Thymus (tissue), 11 donors: ENCODE measurements at regions not wholly inside any gene's neighbourhood (a gene's known extent, or its start where the extent isn't known, plus 50 kb on each side); places are given as distances from the start of the nearest gene placed in this dataset.

Source experiments
- DNase-seq, 9 donors: peaks; one replicate each; pipeline ENCODE4 v3.0.0-alpha.2; 2013; ENCODE audit warnings: low spot score in 9 of 9, low read depth in 6 of 9, missing footprints in 1 of 9
- H3K27ac ChIP-seq, 2 donors: one replicate each; pipeline ENCODE4 v1.5.1; 2013; ENCODE audit warnings: control low read depth in 1 of 2, low read depth in 1 of 2, low read length in 1 of 2, mild to moderate bottlenecking in 1 of 2, moderate library complexity in 1 of 2
- H3K27me3 ChIP-seq, 2 donors: one replicate each; pipeline ENCODE4 v1.5.1; 2013; ENCODE audit warnings: low read length in 1 of 2; ENCODE audit not compliant: control insufficient read depth in 2 of 2, insufficient read depth in 1 of 2
- H3K36me3 ChIP-seq, 2 donors: one replicate each; pipeline ENCODE4 v1.5.1; 2013; ENCODE audit warnings: low read length in 1 of 2, mild to moderate bottlenecking in 1 of 2, moderate library complexity in 1 of 2; ENCODE audit not compliant: control insufficient read depth in 2 of 2, insufficient read depth in 2 of 2
- H3K4me1 ChIP-seq, 2 donors: one replicate each; pipeline ENCODE4 v1.5.1; 2013; ENCODE audit warnings: low read length in 2 of 2; ENCODE audit not compliant: control insufficient read depth in 2 of 2, insufficient read depth in 2 of 2
- H3K4me3 ChIP-seq, 2 donors: one replicate each; pipeline ENCODE4 v1.5.1; 2013; ENCODE audit warnings: low read length in 2 of 2, control low read depth in 1 of 2, mild to moderate bottlenecking in 1 of 2
- H3K9me3 ChIP-seq, 2 donors: one replicate each; pipeline ENCODE4 v1.5.1; 2013; ENCODE audit warnings: low read length in 1 of 2, mild to moderate bottlenecking in 1 of 2; ENCODE audit not compliant: control insufficient read depth in 2 of 2, insufficient read depth in 1 of 2
- WGBS: extraction: QIAGEN DNeasy Blood & Tissue Kit; methylation state at CpG from one replicate; pipeline ENCODE4 v1.1.7; 2013; 5-methylcytosine and 5-hydroxymethylcytosine counted together
- donor health status: healthy.

DNA sequence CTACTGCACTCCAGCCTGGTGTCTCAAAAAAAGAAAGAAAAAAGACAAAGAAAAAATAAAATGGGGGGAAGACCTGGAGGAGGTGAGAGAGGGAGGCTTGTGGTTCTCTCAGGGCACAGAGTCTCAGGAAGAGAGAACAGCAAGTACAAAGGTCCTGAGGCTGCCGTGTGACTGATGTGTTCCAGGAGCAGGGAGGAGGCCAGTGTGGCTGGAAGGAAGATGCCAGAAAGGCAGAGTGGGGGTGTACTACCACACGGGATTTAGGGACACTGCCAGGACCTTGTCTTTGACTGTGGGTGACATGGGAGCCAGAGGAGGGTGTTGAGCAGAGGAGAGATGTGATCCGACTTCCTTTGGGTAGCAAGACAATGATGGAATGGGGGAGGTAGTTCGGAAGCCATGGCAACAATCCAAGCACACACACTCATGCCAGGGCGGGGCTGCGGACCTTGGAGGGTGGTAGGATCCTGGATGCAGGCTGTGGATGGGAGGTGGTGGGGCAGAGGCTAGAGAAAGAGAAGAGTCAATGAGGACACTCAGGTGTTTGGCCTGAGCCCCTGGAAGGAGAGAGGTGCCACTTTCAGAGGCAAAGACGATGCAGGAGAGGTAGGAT is 136.4 kb upstream of the PTPN1 start:
- DNase-seq: no peak
- H3K4me1 ChIP-seq: peaks cover 0 to 3% of the 10 kb centered on the region in 2 donors
- no peaks in the 10 kb centered on the region for H3K27me3 ChIP-seq
- WGBS: 94% methylated on average over 7 of the region's 7 CpGs
- no peak overlapping the region for H3K4me3 ChIP-seq
- H3K9me3 ChIP-seq: no peaks in the 10 kb centered on the region
- H3K27ac ChIP-seq: no peak overlapping the region
- H3K36me3 ChIP-seq: no peaks in the 10 kb centered on the region

DNA sequence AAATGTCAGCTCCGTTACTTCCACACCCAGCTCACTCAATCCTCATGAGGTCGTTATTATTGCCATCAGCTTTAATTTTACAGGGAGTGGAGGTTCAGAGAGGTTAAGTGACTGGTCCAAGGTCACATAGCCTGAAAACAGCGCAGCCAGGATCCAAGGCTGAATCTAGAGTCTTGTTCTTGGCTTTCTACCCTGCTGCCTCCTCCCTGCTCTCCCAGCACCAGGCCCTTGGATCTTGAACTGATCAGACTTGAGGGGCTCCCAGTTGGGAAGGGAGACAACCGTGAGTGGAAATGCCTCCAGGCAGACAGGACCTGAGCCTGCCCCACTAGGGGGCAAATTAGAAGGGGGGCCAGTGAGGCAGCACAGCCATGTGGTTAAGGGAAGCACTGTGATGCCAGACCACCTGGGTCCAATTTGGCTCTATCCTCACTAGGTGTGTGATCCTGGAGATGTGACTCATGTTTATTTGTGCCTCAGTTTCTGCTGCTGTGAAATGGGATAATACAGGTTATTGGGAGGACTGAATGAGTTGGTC is 135.6 kb upstream of the PTPN1 start:
- 95% methylated on average over 4 of the region's 4 CpGs for WGBS
- Histone ChIP-seq H3K9me3 (no peaks in the 10 kb centered on the region), H3K27ac (no peak overlapping the region), H3K27me3 (no peaks in the 10 kb centered on the region), H3K4me3 (no peak overlapping the region), H3K36me3 (no peaks in the 10 kb centered on the region), H3K4me1 (peaks cover 0 to 8% of the 10 kb centered on the region in 2 donors)
- DNase-seq: no peak

DNA sequence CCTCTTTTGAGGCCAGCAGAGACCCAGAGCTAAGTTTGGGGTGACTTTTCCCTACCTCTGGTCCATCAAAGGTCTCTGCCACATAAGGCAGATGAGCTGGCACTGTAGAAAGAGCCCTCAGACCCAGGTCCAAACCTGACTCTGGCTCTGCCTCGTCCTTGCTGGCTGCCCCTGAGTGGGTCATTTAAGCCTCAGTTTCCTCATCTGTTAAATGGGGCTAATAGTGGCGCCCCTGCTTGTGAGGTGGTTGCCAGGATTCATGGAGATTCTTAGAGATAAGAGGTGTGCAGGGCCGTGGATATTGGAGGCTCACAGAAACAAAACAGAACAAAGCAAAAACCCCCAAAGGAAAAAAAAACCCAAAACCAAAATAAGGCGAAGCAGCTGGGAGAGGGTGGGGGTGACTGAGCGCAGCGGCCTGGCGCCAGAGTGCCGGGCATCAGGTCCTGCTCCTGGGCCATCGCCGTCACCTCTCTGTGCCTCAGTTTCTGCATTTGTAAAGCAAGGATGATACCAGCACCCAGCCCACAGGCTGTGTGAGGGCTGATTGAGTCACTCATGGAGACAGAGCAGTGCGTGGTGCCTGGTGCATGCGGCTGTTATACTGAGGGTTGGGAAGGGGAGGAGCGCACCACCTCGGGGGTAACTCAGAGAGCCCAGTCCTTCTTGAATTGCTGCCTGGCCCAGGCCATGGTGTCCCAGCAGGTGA is 133.8 kb upstream of the PTPN1 start:
- no peak overlapping the region for H3K27ac ChIP-seq
- H3K4me1 ChIP-seq: peaks cover 0 to 8% of the 10 kb centered on the region in 2 donors
- no peak overlapping the region for H3K4me3 ChIP-seq
- 79% methylated on average over 14 of the region's 14 CpGs for WGBS
- H3K27me3 ChIP-seq: no peaks in the 10 kb centered on the region
- no peaks in the 10 kb centered on the region for H3K9me3 ChIP-seq
- no peaks in the 10 kb centered on the region for H3K36me3 ChIP-seq
- DNase-seq: no peak

DNA sequence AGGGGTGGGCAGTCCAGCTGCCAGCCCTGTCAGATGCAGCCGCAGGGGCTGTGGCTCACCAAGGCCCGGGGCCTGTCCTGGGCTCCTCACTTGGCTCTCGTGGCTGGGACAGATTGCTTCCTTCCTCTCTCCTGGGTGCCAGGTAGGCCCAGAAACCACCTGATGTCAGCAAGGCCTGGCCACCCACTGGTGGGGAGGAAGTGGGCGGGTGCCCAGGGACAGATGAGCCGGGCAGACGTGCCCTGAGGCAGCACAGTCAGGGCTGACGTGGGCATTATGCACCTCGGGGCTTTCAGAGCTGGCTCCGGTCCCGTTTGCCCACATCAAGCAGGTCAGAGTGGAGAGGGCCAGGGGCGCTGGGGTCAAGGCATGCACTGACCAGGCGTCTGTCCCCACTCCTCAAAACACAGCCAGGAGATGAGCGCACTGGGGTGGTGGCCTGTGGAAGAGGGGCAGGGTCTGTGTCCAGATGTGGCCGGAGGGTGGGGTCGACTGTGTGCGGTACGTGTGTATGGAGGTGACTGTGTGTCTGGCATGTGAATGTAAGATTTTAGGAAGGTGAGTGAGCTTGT is 133.2 kb upstream of the PTPN1 start:
- Histone ChIP-seq H3K36me3 (no peaks in the 10 kb centered on the region), H3K27ac (no peak overlapping the region), H3K4me1 (peaks cover 5 to 14% of the 10 kb centered on the region in 2 donors), H3K27me3 (no peaks in the 10 kb centered on the region), H3K4me3 (no peak overlapping the region), H3K9me3 (no peaks in the 10 kb centered on the region)
- 67% methylated on average over 17 of the region's 17 CpGs for WGBS
- DNase-seq: no peak

DNA sequence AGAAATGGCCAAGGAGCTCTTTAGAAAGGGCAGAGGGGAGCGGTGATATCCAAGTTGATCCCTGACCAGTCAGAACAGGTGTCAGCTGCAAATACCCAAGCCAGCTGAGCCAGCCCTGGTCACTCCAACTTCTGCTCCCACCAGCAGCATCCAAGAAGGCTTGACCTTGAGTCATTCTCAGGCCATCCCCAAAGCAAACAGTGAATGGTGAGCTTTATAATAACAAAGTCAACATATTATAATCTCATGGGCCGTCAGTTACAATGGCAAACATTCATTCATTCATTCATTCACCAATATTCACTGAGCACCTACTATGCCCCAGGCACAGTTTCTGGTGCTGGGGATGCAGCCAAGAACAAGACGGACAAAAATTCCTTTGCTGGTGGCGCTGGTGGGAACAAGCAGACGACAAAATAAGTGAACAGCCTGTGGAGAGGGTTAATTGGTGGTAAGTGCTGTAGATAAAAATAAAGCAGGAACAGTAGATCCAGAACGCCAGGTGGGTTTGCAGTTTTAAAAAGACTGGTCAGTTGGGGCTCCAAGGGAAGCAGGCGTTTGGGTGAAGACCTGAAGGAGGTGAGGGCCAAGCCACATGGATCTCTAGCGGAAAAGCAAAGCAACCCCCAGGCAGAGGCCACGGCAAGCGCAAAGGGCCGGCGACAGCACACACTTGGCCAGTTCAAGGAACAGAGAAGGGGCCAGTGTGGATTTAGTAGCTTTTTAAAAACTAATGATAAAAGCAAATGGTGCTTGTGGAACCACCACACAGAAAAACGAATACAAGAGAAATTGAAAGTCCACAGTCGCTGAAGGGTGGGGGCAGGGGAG is 131.8 kb upstream of the PTPN1 start:
- WGBS: 96% methylated on average over 14 of the region's 14 CpGs
- no peak overlapping the region for H3K4me3 ChIP-seq
- peaks cover 8 to 23% of the 10 kb centered on the region in 2 donors for H3K4me1 ChIP-seq
- no peaks in the 10 kb centered on the region for H3K36me3 ChIP-seq
- no peaks in the 10 kb centered on the region for H3K27me3 ChIP-seq
- no peak for DNase-seq
- H3K27ac ChIP-seq: no peak overlapping the region
- no peaks in the 10 kb centered on the region for H3K9me3 ChIP-seq

DNA sequence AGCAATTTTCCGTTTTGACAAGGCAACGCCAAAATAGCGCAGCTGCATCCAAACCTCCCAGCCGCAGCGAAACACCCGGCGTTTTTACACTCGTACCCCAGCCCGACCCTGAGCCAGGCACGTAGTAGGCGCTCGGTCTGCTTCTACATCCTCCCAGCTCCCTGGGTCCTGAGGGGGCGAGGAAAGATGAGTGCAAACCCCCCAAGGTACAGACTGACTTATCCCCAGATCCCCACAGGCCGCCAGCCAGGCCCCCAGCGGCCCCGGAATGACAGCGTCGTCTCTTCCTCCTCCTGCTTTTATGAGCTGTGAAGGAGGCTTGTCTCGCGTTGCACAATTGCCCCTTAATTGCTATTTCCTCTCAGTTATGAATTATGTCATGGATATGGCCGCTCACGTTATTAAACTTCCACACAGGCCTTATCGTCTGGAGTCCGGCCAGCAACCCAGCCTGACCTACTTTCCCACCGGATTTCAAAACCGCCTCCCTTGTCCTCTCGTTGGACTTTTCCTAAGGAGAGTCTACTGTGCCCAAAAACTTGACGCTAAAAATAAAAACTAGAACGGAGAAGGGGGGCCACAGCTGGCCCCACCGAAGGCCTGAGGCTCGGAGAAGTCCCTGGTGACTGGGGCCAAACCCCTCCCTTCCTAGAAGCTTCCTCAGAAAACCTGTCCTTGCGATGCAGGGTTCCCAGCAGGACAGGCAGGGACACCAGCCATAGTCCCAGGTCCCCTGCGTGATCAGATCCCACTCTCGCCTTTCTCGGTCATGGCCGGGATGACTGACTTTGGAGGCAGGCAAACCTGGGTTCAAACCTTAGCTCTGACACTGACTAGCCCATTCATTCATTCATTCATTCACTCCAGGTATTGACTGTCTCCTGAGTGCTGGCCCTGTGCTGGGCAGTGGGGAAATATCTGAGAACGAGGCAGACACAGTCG is 130.9 kb upstream of the PTPN1 start:
- Histone ChIP-seq H3K27me3 (peaks cover 0 to 2% of the 10 kb centered on the region in 2 donors), H3K27ac (peak overlapping the region; percentile 17 to 64), H3K4me1 (peaks cover 8 to 28% of the 10 kb centered on the region in 2 donors), H3K9me3 (no peaks in the 10 kb centered on the region), H3K36me3 (no peaks in the 10 kb centered on the region), H3K4me3 (no peak overlapping the region)
- DNase-seq: no peak
- WGBS: 85% methylated on average over 38 of the region's 38 CpGs

DNA sequence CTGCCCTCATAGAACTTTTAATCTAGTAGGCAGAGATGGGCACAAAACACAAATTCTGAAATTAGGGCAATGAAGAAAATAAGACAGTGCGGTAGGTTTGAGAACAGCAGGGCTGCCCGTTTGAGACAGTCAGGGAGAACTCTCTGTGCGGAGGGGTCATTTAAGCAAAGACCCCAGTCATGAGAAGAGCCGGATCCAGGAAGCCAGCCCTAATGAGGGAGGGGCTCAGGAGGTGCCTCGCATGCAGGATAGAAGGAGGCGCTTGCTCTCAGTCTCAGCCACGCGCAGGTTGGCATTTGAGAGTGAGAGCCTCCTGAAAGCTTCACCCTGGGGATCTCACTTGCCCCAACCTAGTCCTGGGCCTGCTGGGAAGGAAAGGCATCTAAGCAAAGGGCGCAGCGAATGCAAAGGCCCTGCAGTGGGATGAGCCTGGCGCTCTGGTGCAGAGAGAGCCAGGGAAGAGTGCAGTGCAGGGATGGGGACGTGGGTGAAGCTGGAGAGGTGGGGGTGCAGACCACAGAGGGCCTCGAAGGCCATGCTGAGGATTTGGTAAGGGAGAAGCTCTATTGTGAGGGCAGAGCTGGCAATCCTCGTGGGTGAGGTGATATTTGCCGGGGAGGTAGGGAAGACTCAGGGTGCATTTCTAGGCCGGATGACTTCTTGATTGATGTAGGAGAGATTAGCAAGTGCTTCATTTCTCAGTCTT is 130.0 kb upstream of the PTPN1 start:
- H3K4me3 ChIP-seq: no peak overlapping the region
- H3K27me3 ChIP-seq: peaks cover 0 to 2% of the 10 kb centered on the region in 2 donors
- no peaks in the 10 kb centered on the region for H3K36me3 ChIP-seq
- H3K27ac ChIP-seq: no peak overlapping the region
- no peaks in the 10 kb centered on the region for H3K9me3 ChIP-seq
- 94% methylated on average over 16 of the region's 16 CpGs for WGBS
- H3K4me1 ChIP-seq: peaks cover 9 to 34% of the 10 kb centered on the region in 2 donors
- DNase-seq: no peak

DNA sequence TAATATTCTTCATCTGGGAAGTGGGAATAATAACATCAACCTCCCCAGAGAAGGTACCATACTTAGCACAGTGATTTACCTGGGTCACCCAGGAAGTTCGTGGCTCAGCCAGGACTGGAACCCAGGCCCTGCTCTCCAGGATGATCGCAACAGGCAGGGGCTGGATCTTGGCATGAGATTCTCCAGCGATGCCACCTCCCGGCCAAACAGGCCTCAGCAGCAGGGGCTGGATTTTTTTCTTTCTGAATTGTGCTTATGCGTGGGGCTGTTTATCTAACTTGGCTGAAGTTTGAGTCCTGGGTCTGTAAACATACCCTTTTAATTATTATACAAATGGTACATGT is 129.5 kb upstream of the PTPN1 start:
- Histone ChIP-seq H3K27ac (no peak overlapping the region), H3K27me3 (peaks cover 0 to 2% of the 10 kb centered on the region in 2 donors), H3K36me3 (no peaks in the 10 kb centered on the region), H3K9me3 (no peaks in the 10 kb centered on the region), H3K4me1 (peaks cover 14 to 40% of the 10 kb centered on the region in 2 donors), H3K4me3 (no peak overlapping the region)
- WGBS: 94% methylated on average over 5 of the region's 5 CpGs
- no peak for DNase-seq
